Inflammatory macrophage treated with lipopolysaccharide for 1 hour (primary cell): ENCODE measurements at regions not wholly inside any gene's neighbourhood (a gene's known extent, or its start where the extent isn't known, plus 50 kb on each side); places are given as distances from the start of the nearest gene placed in this dataset.
"Not testable (repeated sequence)": the region's sequence is repeated elsewhere in the genome, so short reads cannot be mapped to it uniquely, and the experiment has no call there.

Experiments used
- DNase-seq, 2 donors: peaks; one replicate each; pipeline ENCODE4 v3.0.0-alpha.2; 2020 to 2022

DNA sequence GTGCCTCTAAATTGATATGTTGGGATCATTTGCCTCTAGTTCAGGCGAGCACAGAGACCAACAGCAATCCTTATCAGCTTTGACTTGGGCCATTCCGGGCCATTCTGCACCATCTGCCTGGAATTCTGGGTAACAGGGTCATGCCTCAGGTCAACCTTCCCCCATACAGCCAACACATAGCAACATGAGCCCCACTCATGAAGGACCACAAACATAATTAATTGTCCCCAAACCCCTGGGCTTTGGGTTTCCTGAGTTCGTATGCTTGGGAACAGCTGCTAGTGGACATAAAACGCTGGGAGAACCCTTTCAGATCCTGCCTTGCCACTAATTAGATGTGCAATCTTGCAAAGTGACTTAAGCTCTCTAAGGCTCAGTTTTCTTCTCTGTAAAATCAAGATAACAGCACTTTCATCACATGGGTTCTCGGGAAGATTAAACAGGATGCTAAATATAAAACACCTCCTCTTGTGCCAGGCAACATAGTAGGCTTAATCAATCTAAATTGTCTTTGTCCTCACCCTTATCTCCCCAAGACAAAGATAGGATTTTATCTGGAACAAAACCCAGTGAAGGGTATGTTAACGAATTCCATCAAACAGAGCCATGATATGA lies 426.5 kb downstream of the CD83 start:
- DNase-seq, result no peak

DNA sequence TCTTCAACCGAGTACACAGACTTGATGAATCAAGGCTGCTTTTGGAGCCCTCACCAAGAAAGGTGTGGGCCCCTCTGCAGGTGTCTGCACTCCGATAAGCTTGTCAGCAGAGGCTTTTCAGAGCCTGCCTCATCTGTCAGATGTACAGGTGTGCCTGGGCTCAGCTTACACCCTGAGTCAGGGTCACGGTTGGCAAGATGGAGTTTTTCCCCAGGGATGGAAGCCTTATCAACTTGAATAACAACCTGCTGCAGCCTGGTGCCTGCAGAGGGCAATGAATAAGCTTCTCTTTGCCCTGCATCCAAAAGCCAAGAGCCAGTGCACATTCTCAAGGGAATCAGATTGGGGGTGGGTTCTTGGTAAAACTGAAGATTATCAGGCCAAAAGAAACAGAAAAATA lies 427.1 kb downstream of the CD83 start:
- no peak for DNase-seq

DNA sequence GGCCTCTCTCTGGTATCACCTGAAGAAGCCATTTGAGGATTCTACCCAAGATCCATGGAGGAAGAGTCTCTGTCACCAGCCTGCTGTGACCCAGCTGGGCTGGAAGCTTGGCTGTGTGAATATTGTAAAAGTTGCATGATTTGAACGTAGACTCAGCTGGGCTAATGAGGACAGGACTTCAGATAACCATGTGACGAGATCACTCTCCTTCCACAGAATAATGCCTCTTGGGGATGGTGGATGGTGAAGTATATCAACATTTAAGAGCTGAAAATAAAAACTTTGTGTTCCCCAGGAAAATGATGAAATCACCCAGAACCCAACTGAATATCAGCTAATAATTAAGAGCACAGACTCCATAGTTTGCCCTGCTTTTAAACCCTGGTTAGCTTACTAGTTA lies 427.9 kb downstream of the CD83 start:
- no peak for DNase-seq

DNA sequence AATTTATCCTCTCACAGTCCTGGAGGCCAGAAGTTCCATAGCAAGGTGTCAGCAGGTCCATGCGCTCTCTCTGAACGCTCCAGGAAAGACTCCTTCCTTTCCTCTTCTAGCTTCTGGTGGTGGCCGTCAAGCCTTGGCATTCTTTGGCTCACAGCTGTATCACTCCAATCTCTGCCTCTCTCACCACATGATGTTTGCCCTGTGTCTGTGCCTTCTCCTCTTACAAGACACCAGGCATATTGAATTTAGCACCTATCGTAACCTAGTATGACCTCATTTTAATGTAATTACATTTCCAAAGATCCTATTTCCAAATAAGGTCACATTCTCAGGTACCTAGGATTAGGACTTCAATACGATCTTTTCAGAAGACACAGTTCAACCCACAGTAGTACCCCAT lies 428.5 kb downstream of the CD83 start:
- DNase-seq, result no peak

DNA sequence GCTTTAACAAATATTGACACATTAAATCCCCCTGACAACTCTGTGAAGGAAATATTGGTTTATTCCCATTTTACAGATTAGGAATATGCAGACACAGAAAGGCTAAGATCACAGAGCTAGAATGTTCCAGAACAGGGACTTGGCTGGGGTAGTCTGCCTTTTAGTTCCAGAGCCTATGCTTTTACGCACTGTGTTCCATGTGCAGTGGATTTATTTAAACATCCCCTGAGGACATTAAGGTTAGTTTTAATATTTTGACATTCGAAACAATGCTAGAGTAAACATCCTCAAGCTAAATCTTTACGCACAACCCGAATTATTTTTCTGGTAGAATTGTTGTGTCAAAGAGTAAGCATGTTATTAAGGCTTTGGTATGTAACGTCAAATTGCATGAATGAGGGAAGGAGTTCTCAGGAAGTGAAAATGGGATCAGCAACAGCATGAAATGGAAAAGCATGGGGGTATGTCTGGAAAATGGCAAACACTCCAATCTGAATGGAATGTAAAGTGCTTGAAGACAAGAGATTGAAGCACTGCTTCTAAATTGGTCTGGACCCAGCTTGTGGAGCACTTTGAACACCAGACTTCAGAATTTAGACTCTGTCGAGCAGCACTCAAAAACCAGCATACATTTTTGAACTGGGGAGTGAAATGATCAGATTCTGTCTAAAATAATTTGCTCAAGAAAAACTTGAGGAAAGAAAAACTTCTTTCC lies 429.9 kb downstream of the CD83 start:
- no peak for DNase-seq

DNA sequence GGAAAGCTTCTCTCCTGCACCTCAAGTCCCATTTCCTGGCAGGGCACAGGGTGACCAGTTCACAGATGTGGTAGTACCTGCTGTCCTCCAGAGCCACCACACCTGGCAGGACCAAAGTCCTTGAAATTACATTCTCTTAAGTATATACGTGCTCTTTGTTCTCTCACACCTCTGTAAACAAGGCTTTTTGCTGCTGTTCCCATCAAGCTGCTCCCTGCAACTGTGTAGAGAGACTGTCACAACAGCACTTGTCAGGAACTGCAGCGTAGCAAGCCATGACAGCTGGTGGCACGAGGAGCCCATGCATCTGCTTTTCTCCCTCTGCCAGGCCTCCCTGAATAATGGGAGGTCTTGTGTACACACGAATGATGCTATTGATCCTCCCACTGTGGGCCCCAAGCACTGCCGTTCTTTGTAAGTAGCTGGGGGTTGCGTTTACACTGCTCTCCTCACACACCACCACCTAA lies 431.8 kb downstream of the CD83 start:
- DNase-seq, result no peak

DNA sequence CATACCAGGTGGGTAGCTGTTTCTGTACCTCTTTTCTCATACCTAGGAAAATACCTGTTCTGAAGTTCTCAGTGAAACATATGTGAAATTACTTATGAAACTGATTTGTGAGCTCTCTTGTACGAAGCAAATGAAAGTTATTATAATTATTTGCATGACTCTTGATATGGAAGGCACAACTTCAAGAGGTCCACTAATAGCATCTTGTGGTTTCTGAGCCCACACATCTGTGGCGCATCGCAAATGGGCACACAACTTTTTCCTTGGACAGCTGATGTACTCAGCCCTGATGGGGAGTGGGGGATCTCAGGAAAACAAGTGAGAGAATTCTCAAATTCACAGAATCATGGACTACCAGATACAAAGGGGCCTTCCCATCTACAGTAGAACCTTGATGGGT lies 432.3 kb downstream of the CD83 start:
- no peak for DNase-seq

DNA sequence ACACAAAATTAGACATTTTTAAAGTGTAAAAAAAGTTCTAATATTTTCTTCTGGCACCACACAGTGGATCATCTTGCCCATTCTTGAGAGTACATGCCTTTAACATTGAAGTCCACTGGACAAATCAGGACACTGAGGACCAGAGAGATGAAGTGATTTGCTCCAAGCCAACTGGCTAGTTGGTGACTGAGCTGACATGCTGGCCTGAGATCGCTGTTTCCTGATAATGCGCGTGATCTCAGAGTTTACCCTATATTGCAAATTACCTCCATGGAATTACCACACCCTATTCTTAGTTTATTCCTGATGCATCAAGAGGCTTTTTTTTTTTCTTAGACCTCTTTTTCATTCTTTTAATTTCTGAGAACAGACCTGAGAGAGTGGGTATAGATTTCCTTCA lies 432.8 kb downstream of the CD83 start:
- DNase-seq, result no peak

DNA sequence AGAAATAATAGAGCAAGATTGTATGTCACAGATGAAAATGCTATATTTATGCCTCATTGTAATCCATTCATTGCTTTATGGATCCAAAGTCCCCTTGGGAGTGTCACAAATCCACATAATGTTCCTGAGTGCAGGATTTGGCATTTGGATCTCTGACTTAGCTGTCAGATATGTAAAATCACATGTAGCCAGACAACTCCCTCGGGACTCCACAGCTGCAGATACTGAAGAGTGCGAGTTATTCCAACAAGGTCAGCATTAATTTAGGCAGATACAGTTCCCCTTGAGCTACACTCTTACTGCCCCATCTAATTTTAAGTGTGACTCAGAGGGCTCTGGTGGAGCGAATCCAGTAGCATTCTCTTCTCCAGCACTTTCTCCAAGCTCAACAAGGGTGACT lies 433.2 kb downstream of the CD83 start:
- DNase-seq, result no peak

DNA sequence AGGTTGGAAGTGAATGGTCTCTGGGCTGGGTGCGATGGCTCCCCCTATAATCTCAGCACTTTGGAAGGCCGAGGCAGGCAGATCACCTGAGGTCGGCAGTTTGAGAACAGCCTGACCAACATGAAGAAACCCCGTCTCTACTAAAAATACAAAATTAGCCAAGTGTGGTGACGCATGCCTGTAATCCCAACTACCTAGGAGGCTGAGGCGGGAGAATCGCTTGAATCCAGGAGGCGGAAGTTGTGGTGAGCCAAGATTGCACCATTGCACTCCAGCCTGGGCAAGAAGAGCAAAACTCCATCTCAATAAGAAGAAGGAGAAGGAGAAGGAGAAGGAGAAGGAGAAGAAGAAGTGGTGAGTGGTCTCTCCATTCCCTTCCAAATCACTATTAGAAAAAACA lies 434.0 kb downstream of the CD83 start:
- peak; percentile 12 to 49 for DNase-seq

DNA sequence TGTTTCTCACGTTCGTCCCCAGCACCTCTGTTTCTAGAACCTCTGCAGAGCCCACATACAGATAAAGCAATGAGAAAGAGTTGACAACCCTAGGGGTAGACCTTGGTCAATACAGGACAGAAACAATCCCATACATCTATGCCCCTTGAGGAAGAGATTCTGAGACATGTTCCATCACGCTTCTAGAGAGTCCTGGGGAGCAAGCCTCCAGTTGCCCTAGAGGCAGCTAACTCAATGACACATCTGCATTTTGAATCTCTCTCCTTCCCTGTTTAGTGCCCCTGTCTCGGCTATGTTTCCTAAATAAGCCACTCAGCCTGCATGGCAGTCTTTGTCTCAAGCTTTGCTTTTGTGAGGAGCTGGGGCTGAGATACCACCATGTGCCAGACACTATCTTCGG lies 435.3 kb downstream of the CD83 start:
- DNase-seq, result no peak

DNA sequence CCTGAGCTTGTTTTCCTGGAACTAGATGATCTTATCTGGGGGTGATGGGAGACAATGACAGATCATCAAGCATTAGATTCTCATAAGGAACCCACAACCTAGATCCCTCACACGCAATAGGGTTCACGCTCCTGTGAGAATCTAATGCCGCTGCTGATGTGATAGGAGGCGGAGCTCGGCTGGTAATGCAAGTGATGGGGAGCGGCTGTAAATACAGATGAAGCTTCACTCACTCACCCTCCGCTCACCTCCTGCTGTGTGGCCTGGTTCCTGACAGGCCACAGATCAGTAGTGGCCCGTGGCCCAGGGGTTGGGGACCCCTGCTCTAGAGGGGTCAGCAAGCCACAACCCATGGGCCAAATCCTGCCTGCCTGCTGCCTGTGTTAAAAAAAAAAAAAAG lies 435.9 kb downstream of the CD83 start:
- no peak for DNase-seq

DNA sequence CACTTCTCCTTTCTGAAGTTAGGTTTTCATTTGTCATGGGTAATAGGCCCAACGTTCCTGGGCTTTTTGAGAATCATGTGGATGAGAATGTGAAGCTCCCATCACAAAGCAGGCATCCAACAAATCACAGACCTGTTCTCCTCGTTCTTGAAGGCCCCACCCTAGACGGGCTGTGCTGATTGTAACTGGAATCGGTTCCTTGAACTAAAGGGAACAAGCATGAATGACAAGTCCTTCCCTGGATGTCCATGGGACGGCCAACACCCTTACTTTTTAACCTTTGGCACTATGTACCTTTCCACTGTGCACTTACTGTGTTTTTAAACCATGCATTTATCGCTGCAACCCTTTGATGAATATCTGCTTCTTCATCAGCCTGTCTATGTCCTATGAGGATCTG lies 438.2 kb downstream of the CD83 start:
- DNase-seq, result no peak

DNA sequence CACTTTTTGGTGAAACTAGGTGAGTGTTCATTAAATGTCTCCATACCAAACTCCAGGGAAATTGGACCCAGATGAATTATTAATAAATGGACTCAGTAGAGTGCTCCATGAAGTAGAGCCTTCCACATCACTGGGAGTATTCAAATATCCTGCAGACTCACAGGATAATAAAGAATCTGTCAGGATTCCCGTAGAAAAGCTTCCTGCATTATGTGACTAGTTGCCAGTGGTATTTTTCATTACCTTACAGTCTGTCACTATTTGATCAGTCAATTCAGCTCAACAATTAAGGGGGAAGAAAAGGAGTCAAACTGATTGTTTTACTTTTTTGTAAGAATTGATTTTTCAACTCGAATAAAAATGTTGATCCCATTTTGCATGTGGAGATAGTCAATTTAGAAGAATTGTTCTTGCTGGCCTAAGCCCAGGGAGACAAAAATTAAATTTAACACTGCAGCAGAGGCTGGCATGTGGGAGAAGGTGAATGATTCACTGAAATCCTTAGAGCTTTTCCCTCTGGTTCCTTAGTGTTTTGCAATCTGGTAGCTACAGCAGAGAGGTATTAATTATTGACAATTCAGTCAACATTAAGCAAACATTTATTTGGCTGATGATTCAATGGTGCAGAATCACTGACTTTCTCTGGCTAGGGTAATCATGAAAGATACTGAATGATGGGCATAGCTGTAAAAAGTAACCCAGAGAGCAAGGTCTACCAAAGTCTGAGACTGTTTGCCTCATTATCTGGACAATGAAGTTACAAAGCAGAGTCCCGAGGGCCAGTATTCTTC lies 442.4 kb downstream of the CD83 start:
- DNase-seq, result no peak

DNA sequence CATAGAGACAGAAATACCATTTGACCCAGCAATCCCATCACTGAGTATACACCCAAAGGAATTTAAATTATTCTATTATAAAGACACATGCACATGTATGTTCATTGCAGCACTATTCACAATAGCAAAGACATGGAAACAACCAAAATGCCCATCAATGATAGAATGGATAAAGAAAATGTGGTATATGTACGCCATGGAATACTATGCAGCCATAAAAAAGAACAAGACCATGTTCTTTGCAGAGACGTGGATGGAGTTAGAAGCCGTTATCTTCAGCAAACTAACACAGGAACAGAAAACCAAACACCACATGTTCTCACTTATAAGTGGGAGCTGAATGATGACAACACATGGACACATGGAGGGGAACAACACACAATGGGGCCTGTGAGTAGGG lies 444.0 kb downstream of the CD83 start:
- DNase-seq, result not testable (repeated sequence)

DNA sequence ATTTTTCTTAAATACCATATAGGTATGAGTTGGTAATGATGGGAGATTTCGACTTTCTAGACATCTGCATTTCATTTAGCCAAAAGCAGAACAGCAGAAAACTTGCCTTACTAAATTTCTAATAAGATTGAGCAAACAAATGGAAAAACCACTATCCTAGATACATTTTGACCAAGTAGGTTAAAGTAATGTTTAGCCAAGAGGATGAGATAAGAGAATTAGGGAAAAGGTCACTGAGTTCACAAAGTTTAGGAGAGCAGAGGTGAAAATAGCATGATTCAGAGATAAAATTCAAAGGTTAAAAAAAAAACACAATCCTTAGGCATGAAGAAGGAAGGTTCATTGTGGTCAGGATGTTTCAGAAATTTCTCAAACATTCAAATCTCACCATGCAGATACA lies 450.3 kb downstream of the CD83 start:
- no peak for DNase-seq

DNA sequence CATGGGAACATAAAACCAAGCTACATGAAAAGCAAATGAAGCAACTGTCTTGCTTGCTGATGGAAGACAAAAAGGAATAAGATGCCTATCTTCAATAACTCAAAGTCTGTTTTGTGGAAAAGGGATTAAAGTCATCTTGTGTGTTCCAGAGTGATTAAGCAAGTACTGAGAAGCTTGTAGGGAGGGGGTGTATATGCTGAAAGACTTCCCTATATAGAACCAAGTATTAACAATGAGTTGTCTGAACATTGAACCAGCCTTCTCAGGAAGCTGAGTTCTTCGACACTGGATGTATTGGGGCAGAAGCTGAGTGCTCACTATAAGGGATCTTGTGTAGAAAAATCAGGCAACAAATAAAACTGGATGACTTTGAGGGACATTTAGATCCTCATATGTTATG lies 451.8 kb downstream of the CD83 start:
- peak; percentile 29 to 61 for DNase-seq

DNA sequence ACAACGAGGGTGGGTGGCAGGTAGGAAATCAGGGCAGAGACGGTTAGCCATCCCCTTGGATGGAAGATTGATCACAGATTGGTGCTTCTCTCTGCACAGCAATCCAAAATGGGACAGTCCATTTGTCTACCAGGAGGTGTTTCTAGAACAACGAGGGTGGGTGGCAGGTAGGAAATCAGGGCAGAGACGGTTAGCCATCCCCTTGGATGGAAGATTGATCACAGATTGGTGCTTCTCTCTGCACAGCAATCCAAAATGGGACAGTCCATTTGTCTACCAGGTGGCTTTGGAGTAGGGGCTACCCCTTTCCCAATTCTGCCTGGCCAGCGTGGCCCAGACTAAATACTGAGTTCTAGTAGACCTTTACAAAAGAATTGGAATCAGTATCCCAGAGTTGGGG lies 452.3 kb downstream of the CD83 start:
- DNase-seq, result not testable (repeated sequence)

DNA sequence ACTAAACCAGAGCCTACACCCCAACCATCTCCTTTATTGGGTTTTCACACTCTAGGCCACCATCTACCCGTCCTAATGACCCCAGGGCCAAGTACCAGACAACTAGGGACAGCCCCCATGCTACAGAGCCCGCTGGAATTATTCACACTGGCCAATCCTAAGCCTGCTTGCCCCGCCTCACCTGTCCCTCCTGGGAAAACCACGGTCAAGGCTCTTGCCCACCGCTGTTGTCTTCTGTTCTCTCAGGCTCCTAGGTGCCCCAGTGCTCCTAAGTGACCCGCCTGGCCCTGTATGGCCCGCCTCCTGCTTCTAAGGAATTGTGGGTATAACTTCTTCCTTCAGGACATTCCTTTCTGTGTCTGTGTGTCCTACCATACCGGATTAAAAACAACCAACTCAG lies 453.4 kb downstream of the CD83 start:
- DNase-seq, result no peak

DNA sequence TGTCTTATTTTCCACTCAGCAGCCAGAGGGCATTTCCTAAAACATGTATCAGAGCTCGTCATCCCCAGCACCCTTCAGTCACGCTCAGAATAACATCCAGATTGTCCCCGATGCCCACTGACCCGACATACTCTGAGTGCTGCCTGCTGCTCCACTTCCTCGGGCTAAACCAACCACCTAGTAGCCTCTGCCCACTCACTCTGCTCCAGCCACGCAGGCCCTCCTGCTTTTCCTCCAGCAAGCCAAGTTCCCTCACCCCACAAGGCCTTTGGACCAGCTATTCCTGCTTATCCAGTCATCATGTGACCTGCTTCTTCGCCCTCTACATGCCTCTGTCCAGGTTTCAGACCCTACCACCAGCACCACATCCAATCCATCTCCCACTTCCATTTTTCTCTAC lies 454.2 kb downstream of the CD83 start:
- DNase-seq, result no peak

DNA sequence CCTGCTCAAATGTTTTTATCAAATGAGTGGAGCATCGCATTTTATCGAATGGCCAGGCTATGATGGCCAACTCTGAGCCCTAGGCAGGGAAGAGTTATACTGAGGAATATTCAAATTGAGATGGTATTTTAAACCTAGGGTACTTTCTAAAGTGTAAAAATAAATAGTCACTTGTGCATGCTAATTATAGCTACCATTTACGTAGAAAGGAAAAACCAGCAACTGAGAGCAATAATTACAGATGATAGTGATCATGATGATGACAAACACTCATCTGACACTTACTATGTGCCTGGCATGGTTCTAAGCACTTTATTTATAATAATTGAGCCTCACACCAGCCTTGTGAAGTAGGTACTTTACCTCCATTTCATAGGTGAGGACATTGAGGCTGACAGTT lies 455.7 kb downstream of the CD83 start:
- DNase-seq, result no peak

DNA sequence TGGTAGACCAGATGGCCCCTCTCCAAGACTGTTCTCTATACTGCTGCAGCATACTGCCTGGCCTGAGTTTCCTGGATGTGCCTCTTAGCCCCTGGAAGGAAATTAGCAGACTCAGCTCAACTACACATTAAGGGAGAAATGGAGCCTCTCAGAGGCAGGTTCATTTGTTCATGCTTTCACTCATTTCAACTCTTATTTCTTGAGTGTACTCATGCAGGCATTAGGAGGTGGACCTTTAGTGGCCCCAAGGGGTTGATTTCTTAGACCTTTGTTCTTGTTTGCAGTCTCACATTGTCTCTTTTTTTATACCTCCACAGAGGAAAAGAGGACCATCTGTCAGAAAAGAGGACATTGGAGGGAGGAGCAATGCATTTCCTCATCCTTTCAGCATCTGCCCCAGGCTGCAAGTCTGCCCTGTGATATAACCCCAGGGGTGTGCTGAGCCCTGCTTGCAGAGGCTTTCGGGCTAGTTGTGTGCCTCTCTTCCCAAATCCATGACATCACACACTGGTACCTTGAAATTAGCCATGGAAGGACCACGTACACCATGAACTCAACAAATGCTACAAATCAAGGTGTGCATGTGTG lies 456.2 kb downstream of the CD83 start:
- DNase-seq, result no peak

DNA sequence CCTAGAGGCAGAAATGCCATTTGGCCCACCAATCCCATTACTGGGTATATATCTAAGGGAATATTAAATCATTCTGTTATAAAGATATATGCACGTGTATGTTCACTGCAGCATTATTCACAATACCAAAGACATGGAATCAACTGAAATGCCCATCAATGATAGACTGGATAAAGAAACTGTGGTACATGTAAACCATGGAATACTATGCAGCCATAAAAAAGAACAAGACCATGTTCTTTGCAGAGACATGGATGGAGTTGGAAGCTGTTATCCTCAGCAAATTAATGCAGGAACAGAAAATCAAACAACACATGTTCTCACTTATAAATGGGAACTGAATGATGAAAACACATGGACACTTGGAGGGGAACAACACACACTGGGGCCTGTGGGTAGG lies 458.4 kb downstream of the CD83 start:
- no peak for DNase-seq

DNA sequence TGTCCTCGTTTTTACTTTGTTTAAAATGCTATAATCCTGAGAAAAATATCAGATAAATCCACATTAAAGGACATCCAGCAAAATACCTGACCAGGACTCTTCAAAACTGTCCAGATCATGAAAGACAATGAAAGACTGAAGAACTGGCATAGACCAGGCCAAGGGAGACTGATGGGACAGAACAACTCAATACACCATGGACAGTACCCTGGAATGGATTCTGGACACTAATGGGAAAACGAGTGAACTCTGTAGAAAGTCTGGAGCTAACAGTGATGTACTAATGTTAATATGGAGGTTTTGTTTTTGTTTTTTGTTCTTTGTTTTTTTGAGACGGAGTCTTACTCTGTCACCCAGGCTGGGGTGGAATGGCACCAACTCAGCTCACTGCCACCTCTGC lies 461.4 kb downstream of the CD83 start:
- no peak for DNase-seq
